ENCODE measurements at regions not wholly inside any gene's neighbourhood (a gene's known extent, or its start where the extent isn't known, plus 50 kb on each side); places are given as distances from the start of the nearest gene placed in this dataset.

GRCh38 chr20:12596863-12597262 lies 411.9 kb upstream of the SPTLC3 start:
- Histone ChIP-seq H3K27ac (no peak overlapping the region), H3K36me3 (no peaks in the 10 kb centered on the region), H3K4me1 (no peaks in the 10 kb centered on the region), H3K9me3 (no peaks in the 10 kb centered on the region), H3K4me3 (no peak overlapping the region), H3K27me3 (no peaks in the 10 kb centered on the region)
- no peak for TF ChIP-seq CTCF (IDR thresholded peaks at IDR 0.05)
- intact Hi-C loops (cut with DNase I) = no loop called here
- no peak for DNase-seq (ENCODE audit: low spot score in 2 of 2)

- no peak overlapping the region for H3K27ac ChIP-seq
- TF ChIP-seq CTCF (IDR thresholded peaks at IDR 0.05) = no peak
- no peaks in the 10 kb centered on the region for H3K27me3 ChIP-seq
- no peaks in the 10 kb centered on the region for H3K4me1 ChIP-seq
- H3K36me3 ChIP-seq = no peaks in the 10 kb centered on the region
- H3K4me3 ChIP-seq = no peak overlapping the region
- intact Hi-C loops (cut with DNase I) = no loop called here
- no peak for DNase-seq (ENCODE audit: low spot score in 2 of 2)
- no peaks in the 10 kb centered on the region for H3K9me3 ChIP-seq
Measured at GRCh38 chr20:12597551-12597950, 411.2 kb upstream of the SPTLC3 start.

GRCh38 chr20:12598894-12599293 lies 409.9 kb upstream of the SPTLC3 start:
- no peaks in the 10 kb centered on the region for H3K4me1 ChIP-seq
- TF ChIP-seq CTCF (IDR thresholded peaks at IDR 0.05) = no peak
- intact Hi-C loops (cut with DNase I) = no loop called here
- no peak overlapping the region for H3K27ac ChIP-seq
- no peaks in the 10 kb centered on the region for H3K9me3 ChIP-seq
- no peak overlapping the region for H3K4me3 ChIP-seq
- no peak for DNase-seq (ENCODE audit: low spot score in 2 of 2)
- H3K27me3 ChIP-seq = no peaks in the 10 kb centered on the region
- H3K36me3 ChIP-seq = no peaks in the 10 kb centered on the region

- Histone ChIP-seq H3K36me3 (no peaks in the 10 kb centered on the region), H3K4me3 (no peak overlapping the region), H3K4me1 (no peaks in the 10 kb centered on the region), H3K27me3 (no peaks in the 10 kb centered on the region), H3K9me3 (no peaks in the 10 kb centered on the region), H3K27ac (no peak overlapping the region)
- intact Hi-C loops (cut with DNase I) = no loop called here
- TF ChIP-seq CTCF (IDR thresholded peaks at IDR 0.05) = no peak
- DNase-seq (ENCODE audit: low spot score in 2 of 2) = no peak
Measured at GRCh38 chr20:12599494-12599893, 409.3 kb upstream of the SPTLC3 start.

GRCh38 chr20:12605751-12606150 lies 403.0 kb upstream of the SPTLC3 start:
- DNase-seq (ENCODE audit: low spot score in 2 of 2) = no peak
- no peaks in the 10 kb centered on the region for H3K4me1 ChIP-seq
- H3K27me3 ChIP-seq = no peaks in the 10 kb centered on the region
- H3K36me3 ChIP-seq = no peaks in the 10 kb centered on the region
- no peak for TF ChIP-seq CTCF (IDR thresholded peaks at IDR 0.05)
- no peak overlapping the region for H3K27ac ChIP-seq
- intact Hi-C loops (cut with DNase I) = no loop called here
- no peaks in the 10 kb centered on the region for H3K9me3 ChIP-seq
- H3K4me3 ChIP-seq = no peak overlapping the region

GRCh38 chr20:12610871-12611270 lies 397.9 kb upstream of the SPTLC3 start:
- no peak for TF ChIP-seq CTCF (IDR thresholded peaks at IDR 0.05)
- DNase-seq (ENCODE audit: low spot score in 2 of 2) = no peak
- Histone ChIP-seq H3K36me3 (no peaks in the 10 kb centered on the region), H3K4me3 (no peak overlapping the region), H3K4me1 (no peaks in the 10 kb centered on the region), H3K27me3 (no peaks in the 10 kb centered on the region), H3K27ac (no peak overlapping the region), H3K9me3 (no peaks in the 10 kb centered on the region)
- intact Hi-C loops (cut with DNase I) = no loop called here
